ENCODE measurements at regions not wholly inside any gene's neighbourhood (a gene's known extent, or its start where the extent isn't known, plus 50 kb on each side); places are given as distances from the start of the nearest gene placed in this dataset.

DNA sequence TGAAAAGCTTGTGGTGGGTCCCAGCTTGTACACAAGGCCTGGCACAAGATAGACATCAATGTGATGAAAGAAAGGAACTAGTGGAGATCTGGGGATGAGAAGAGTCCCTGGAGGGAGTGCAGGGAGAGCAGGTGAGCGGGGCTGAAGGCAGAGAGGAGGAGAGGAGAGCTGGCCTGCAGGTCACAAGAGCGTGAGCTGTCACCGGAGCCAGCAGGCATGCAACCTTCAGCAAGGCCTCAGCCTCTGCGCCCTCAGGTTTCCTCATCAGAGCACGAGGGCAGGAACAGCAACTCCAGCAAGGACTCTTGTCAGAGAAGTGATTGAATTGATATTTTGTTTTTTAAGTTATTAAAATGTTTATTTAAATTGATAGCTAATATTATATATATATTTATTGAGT, 188.6 kb downstream of the CXCL12 start:
- Histone ChIP-seq H3K36me3 (ENCODE audit: control insufficient read depth in 2 of 2, insufficient read depth in 2 of 2, low read length in 1 of 2) (no peaks in the 10 kb centered on the region), H3K27ac (ENCODE audit: low read depth in 2 of 2, low read length in 1 of 2) (no peak overlapping the region), H3K9me3 (ENCODE audit: control insufficient read depth in 2 of 2, insufficient read depth in 1 of 2, low read depth in 1 of 2, low read length in 1 of 2) (no peaks in the 10 kb centered on the region), H3K4me1 (ENCODE audit: control insufficient read depth in 2 of 2, insufficient read depth in 2 of 2, low read length in 1 of 2) (no peaks in the 10 kb centered on the region), H3K27me3 (ENCODE audit: control insufficient read depth in 1 of 2, insufficient read depth in 2 of 2, low read length in 2 of 2) (no peaks in the 10 kb centered on the region), H3K4me3 (ENCODE audit: low read depth in 1 of 2, low read length in 2 of 2) (no peak overlapping the region)
- WGBS, 2 donors: 94 to 97% methylated on average over 5 of the region's 5 CpGs

DNA sequence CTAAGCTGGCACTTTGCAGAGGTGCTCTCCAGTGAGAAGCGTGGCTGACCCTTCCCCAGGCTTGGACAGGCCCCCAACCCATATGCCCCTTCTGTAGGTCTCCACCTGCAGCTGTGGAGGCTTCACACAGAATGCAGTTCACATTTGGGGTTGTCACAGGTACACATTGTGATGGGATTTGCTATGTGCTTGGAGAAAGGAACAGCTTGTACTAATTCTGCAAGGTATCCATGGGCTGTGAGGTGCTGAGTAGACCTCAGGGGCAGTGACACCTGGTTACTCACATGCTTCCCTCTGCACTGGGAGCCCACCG, 188.9 kb downstream of the CXCL12 start:
- Histone ChIP-seq H3K4me1 (ENCODE audit: control insufficient read depth in 2 of 2, insufficient read depth in 2 of 2, low read length in 1 of 2) (no peaks in the 10 kb centered on the region), H3K27me3 (ENCODE audit: control insufficient read depth in 1 of 2, insufficient read depth in 2 of 2, low read length in 2 of 2) (no peaks in the 10 kb centered on the region), H3K4me3 (ENCODE audit: low read depth in 1 of 2, low read length in 2 of 2) (no peak overlapping the region), H3K9me3 (ENCODE audit: control insufficient read depth in 2 of 2, insufficient read depth in 1 of 2, low read depth in 1 of 2, low read length in 1 of 2) (no peaks in the 10 kb centered on the region), H3K27ac (ENCODE audit: low read depth in 2 of 2, low read length in 1 of 2) (no peak overlapping the region), H3K36me3 (ENCODE audit: control insufficient read depth in 2 of 2, insufficient read depth in 2 of 2, low read length in 1 of 2) (no peaks in the 10 kb centered on the region)
- 62 to 80% methylated on average over 2 of the region's 2 CpGs for WGBS, 2 donors

DNA sequence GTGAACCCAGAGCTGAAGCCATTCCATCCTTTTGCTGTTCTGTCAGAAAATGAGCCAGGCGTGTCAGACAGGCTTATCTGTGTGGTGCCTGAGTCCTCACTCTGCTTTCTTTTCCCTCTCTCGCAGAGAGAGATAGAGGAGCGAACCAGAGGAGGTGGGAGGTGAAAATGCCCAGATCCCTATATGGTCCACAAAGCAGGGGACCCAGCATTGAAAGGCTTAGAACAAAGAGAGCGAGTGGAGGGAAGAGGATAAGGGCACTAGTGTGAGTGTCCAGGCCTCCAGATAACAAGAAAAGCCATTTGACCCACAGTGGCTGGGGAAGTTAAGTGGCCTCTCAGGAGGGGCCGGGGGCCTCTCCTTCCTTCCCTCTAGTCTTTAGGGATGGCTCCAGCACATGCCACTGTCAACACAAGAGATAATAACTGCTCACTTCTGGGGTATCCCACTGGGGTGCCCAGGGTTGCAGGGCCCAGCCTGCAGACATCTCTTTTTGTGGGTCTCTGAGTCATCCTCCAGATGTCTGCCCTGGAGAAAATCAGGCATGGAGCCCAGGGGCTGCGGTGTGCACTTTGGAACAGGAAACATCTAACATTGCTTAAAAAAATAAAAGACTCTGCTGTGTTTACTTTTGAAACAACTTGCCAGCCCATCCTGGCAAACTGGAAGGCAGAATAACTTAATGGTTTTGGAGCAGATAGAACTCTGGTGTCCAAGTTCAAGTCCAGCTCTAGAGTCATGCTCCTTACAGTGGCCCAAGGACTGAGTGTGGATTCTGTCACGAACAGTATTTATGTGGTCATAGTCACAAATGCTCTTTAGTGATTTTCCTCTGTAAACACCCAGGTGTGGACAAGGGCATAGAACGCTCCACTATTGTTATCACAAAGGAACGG, 189.5 kb downstream of the CXCL12 start:
- Histone ChIP-seq H3K4me3 (ENCODE audit: low read depth in 1 of 2, low read length in 2 of 2) (no peak overlapping the region), H3K4me1 (ENCODE audit: control insufficient read depth in 2 of 2, insufficient read depth in 2 of 2, low read length in 1 of 2) (no peaks in the 10 kb centered on the region), H3K27me3 (ENCODE audit: control insufficient read depth in 1 of 2, insufficient read depth in 2 of 2, low read length in 2 of 2) (no peaks in the 10 kb centered on the region), H3K27ac (ENCODE audit: low read depth in 2 of 2, low read length in 1 of 2) (no peak overlapping the region), H3K9me3 (ENCODE audit: control insufficient read depth in 2 of 2, insufficient read depth in 1 of 2, low read depth in 1 of 2, low read length in 1 of 2) (no peaks in the 10 kb centered on the region), H3K36me3 (ENCODE audit: control insufficient read depth in 2 of 2, insufficient read depth in 2 of 2, low read length in 1 of 2) (no peaks in the 10 kb centered on the region)
- WGBS, 2 donors: 48 to 50% methylated on average over 9 of the region's 9 CpGs

DNA sequence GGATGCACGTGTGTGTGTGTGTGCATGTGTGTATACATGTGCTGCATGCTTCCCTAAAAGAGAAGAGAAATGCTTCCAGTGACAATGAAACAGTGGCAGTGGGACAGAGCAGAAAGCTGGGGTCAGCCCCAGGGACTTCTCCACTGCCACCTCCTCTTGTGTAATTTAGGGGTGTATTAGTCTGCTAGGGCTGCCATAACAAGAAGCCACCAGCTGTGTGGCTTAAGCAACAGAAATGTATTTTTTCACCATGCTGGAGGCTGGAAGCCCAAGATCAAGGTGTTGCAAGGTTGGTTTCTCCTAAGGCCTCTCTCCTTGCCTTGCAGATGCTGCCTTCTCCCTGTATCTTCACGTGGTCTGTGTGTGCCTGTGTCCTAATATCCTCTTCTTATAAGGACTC, 190.5 kb downstream of the CXCL12 start:
- 86 to 87% methylated on average over 2 of the region's 2 CpGs for WGBS, 2 donors
- no peak overlapping the region for H3K27ac ChIP-seq (ENCODE audit: low read depth in 2 of 2, low read length in 1 of 2)
- no peaks in the 10 kb centered on the region for H3K4me1 ChIP-seq (ENCODE audit: control insufficient read depth in 2 of 2, insufficient read depth in 2 of 2, low read length in 1 of 2)
- H3K9me3 ChIP-seq (ENCODE audit: control insufficient read depth in 2 of 2, insufficient read depth in 1 of 2, low read depth in 1 of 2, low read length in 1 of 2): no peaks in the 10 kb centered on the region
- no peaks in the 10 kb centered on the region for H3K36me3 ChIP-seq (ENCODE audit: control insufficient read depth in 2 of 2, insufficient read depth in 2 of 2, low read length in 1 of 2)
- H3K4me3 ChIP-seq (ENCODE audit: low read depth in 1 of 2, low read length in 2 of 2): no peak overlapping the region
- H3K27me3 ChIP-seq (ENCODE audit: control insufficient read depth in 1 of 2, insufficient read depth in 2 of 2, low read length in 2 of 2): no peaks in the 10 kb centered on the region

DNA sequence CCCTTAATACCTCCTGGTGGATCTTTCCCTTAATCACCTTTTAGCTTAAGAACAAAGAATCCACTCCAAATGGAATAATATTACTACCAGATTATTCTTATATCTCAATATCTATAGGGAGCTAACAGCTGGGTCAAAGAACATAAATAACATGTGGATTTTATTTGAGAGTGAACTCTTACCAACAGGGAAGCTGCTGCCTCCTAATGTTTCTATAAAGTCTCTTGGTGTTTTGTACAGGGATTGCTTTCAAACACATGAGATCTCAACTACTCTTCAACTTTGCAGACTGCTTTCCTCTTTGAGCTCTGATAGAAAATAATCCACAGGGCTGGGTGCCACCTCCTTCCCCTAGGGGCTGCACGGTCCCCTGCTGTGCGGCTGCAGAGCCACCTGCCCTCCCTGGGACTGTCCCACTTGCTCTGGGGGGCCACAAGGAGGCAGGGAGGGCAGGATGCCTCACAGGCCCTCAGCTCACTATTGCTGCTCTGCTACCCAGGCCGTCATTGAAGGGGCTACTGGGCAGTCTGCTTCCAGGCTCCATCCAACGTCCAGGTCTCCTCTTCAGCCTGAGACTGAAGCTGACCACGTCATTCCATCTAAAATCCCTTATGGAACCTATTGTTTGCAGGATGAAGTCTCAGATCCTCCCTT, 191.2 kb downstream of the CXCL12 start:
- Histone ChIP-seq H3K27me3 (ENCODE audit: control insufficient read depth in 1 of 2, insufficient read depth in 2 of 2, low read length in 2 of 2) (no peaks in the 10 kb centered on the region), H3K9me3 (ENCODE audit: control insufficient read depth in 2 of 2, insufficient read depth in 1 of 2, low read depth in 1 of 2, low read length in 1 of 2) (no peaks in the 10 kb centered on the region), H3K4me3 (ENCODE audit: low read depth in 1 of 2, low read length in 2 of 2) (no peak overlapping the region), H3K4me1 (ENCODE audit: control insufficient read depth in 2 of 2, insufficient read depth in 2 of 2, low read length in 1 of 2) (no peaks in the 10 kb centered on the region), H3K36me3 (ENCODE audit: control insufficient read depth in 2 of 2, insufficient read depth in 2 of 2, low read length in 1 of 2) (no peaks in the 10 kb centered on the region), H3K27ac (ENCODE audit: low read depth in 2 of 2, low read length in 1 of 2) (no peak overlapping the region)
- 85 to 94% methylated on average over 5 of the region's 5 CpGs for whole genome bisulfite sequencing, 2 donors

DNA sequence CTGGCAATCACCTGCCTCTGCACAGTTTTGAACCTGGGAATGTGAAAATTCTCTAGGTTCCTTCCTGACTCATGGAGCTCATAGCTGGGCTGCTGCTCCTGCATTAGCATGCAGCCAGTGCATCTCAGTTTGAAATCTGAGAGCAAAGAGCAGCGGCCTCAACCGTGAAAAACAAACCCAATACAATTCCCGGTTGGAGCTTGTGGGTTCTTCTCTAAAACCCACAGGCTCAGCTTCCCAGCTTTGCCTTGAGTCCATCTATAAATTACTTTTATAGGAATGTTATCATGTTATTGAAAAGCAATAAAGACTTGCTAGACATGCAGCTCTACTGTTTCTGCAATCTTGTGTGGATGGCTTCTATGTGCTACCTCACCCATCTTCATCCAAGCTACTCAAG, 191.7 kb downstream of the CXCL12 start:
- H3K27me3 ChIP-seq (ENCODE audit: control insufficient read depth in 1 of 2, insufficient read depth in 2 of 2, low read length in 2 of 2): no peaks in the 10 kb centered on the region
- 68 to 74% methylated on average over 3 of the region's 3 CpGs for WGBS, 2 donors
- no peaks in the 10 kb centered on the region for H3K36me3 ChIP-seq (ENCODE audit: control insufficient read depth in 2 of 2, insufficient read depth in 2 of 2, low read length in 1 of 2)
- H3K27ac ChIP-seq (ENCODE audit: low read depth in 2 of 2, low read length in 1 of 2): no peak overlapping the region
- no peaks in the 10 kb centered on the region for H3K4me1 ChIP-seq (ENCODE audit: control insufficient read depth in 2 of 2, insufficient read depth in 2 of 2, low read length in 1 of 2)
- H3K4me3 ChIP-seq (ENCODE audit: low read depth in 1 of 2, low read length in 2 of 2): no peak overlapping the region
- no peaks in the 10 kb centered on the region for H3K9me3 ChIP-seq (ENCODE audit: control insufficient read depth in 2 of 2, insufficient read depth in 1 of 2, low read depth in 1 of 2, low read length in 1 of 2)

DNA sequence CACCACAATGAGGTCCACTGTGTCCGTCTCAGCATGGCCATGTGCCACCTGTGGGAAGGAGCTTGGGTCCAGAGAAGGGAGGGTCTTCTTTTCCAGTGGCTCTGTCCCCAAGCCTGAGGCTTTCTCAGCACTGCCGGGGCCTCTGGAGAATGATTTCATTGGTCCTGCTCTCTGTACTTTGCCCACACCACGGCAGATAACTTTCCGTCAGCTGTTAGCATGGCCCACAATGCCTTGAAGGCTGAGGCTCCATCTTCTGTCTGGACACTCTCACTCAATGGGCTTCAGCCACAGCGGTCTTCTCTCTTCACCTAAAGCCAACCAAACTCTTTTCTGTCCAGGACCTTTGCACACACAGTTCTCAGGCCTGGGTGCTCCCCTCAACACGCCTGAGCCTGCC, 192.5 kb downstream of the CXCL12 start:
- H3K36me3 ChIP-seq (ENCODE audit: control insufficient read depth in 2 of 2, insufficient read depth in 2 of 2, low read length in 1 of 2): no peaks in the 10 kb centered on the region
- no peak overlapping the region for H3K4me3 ChIP-seq (ENCODE audit: low read depth in 1 of 2, low read length in 2 of 2)
- no peaks in the 10 kb centered on the region for H3K9me3 ChIP-seq (ENCODE audit: control insufficient read depth in 2 of 2, insufficient read depth in 1 of 2, low read depth in 1 of 2, low read length in 1 of 2)
- H3K27me3 ChIP-seq (ENCODE audit: control insufficient read depth in 1 of 2, insufficient read depth in 2 of 2, low read length in 2 of 2): no peaks in the 10 kb centered on the region
- no peak overlapping the region for H3K27ac ChIP-seq (ENCODE audit: low read depth in 2 of 2, low read length in 1 of 2)
- 83 to 85% methylated on average over 6 of the region's 6 CpGs for WGBS, 2 donors
- H3K4me1 ChIP-seq (ENCODE audit: control insufficient read depth in 2 of 2, insufficient read depth in 2 of 2, low read length in 1 of 2): no peaks in the 10 kb centered on the region

DNA sequence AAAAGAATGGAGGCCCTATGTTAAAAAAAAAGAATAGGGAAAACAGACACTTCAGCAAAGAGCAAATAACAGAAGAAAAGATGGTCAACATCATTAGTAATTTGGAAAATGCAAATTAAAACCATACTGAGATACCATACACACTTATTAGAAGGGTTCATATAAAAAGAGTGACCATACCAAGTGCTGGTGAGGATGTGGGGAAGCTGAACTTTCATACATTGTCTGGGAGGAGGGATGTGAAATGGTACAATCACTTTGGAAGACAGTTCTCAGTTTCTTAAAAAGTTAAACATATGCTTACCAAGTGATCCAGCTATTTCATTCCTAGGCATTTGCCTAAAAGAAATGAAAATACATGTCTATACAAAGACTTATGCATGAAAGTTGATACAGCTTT, 194.4 kb downstream of the CXCL12 start:
- Histone ChIP-seq H3K9me3 (ENCODE audit: control insufficient read depth in 2 of 2, insufficient read depth in 1 of 2, low read depth in 1 of 2, low read length in 1 of 2) (no peaks in the 10 kb centered on the region), H3K4me1 (ENCODE audit: control insufficient read depth in 2 of 2, insufficient read depth in 2 of 2, low read length in 1 of 2) (no peaks in the 10 kb centered on the region), H3K36me3 (ENCODE audit: control insufficient read depth in 2 of 2, insufficient read depth in 2 of 2, low read length in 1 of 2) (no peaks in the 10 kb centered on the region), H3K27me3 (ENCODE audit: control insufficient read depth in 1 of 2, insufficient read depth in 2 of 2, low read length in 2 of 2) (no peaks in the 10 kb centered on the region), H3K27ac (ENCODE audit: low read depth in 2 of 2, low read length in 1 of 2) (no peak overlapping the region), H3K4me3 (ENCODE audit: low read depth in 1 of 2, low read length in 2 of 2) (no peak overlapping the region)

DNA sequence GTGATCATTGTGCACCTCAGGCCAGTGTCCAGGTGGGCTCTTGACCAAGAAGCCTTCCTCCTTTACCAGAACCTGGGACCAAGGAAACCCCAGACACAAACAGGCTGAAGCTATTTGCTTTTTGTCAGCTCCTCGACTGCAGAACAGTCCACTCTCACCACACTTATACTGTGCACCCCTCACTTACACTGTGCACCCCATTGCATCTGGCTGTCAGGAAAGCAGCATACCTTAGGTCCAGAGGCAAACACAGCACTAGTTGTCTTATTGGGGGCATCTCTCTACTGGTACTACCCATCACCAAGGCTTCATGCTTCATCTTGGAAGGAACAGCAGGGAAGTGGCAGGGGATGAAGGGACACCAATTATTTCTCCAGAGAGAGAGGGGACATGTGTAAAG, 198.1 kb downstream of the CXCL12 start:
- Histone ChIP-seq H3K27ac (ENCODE audit: low read depth in 2 of 2, low read length in 1 of 2) (no peak overlapping the region), H3K36me3 (ENCODE audit: control insufficient read depth in 2 of 2, insufficient read depth in 2 of 2, low read length in 1 of 2) (no peaks in the 10 kb centered on the region), H3K4me3 (ENCODE audit: low read depth in 1 of 2, low read length in 2 of 2) (no peak overlapping the region), H3K4me1 (ENCODE audit: control insufficient read depth in 2 of 2, insufficient read depth in 2 of 2, low read length in 1 of 2) (no peaks in the 10 kb centered on the region), H3K27me3 (ENCODE audit: control insufficient read depth in 1 of 2, insufficient read depth in 2 of 2, low read length in 2 of 2) (no peaks in the 10 kb centered on the region), H3K9me3 (ENCODE audit: control insufficient read depth in 2 of 2, insufficient read depth in 1 of 2, low read depth in 1 of 2, low read length in 1 of 2) (peaks cover 0 to 2% of the 10 kb centered on the region in 2 donors)
- 83 to 86% methylated on average over 1 of the region's 1 CpG for WGBS, 2 donors

DNA sequence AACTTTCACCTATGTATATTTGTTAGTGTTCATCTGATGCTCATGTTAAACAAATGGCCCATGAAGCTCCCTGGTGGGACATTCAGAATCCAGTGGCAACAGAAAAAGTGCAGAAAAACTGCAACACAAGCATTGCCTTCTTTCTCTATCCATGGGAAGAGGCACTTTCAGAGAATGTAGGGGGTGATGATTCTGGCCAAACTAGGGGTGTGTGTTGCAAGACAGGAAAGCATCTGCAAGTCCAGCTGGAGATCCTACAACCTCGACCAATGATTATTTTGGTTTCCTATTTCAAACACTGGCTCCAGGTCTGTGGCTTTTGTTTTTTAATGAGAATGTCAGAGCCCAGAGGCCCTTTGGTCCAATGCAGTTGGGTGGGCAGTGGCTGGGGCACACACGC, 198.7 kb downstream of the CXCL12 start:
- Histone ChIP-seq H3K36me3 (ENCODE audit: control insufficient read depth in 2 of 2, insufficient read depth in 2 of 2, low read length in 1 of 2) (no peaks in the 10 kb centered on the region), H3K9me3 (ENCODE audit: control insufficient read depth in 2 of 2, insufficient read depth in 1 of 2, low read depth in 1 of 2, low read length in 1 of 2) (peaks cover 0 to 2% of the 10 kb centered on the region in 2 donors), H3K4me3 (ENCODE audit: low read depth in 1 of 2, low read length in 2 of 2) (no peak overlapping the region), H3K27me3 (ENCODE audit: control insufficient read depth in 1 of 2, insufficient read depth in 2 of 2, low read length in 2 of 2) (no peaks in the 10 kb centered on the region), H3K4me1 (ENCODE audit: control insufficient read depth in 2 of 2, insufficient read depth in 2 of 2, low read length in 1 of 2) (no peaks in the 10 kb centered on the region), H3K27ac (ENCODE audit: low read depth in 2 of 2, low read length in 1 of 2) (no peak overlapping the region)
- 43 to 47% methylated on average over 2 of the region's 2 CpGs for WGBS, 2 donors
